ENCODE measurements at regions not wholly inside any gene's neighbourhood (a gene's known extent, or its start where the extent isn't known, plus 50 kb on each side); places are given as distances from the start of the nearest gene placed in this dataset.

GRCh38 chr7:4430227-4430626, 251.9 kb upstream of the FOXK1 start:
- TF ChIP-seq ZFX (IDR thresholded peaks at IDR 0.05; ENCODE audit: borderline replicate concordance) (no peak), CTCF (IDR thresholded peaks at IDR 0.05) (no peak)

Measured in 22Rv1 (cell line).